ENCODE measurements at regions not wholly inside any gene's neighbourhood (a gene's known extent, or its start where the extent isn't known, plus 50 kb on each side); places are given as distances from the start of the nearest gene placed in this dataset.

DNA sequence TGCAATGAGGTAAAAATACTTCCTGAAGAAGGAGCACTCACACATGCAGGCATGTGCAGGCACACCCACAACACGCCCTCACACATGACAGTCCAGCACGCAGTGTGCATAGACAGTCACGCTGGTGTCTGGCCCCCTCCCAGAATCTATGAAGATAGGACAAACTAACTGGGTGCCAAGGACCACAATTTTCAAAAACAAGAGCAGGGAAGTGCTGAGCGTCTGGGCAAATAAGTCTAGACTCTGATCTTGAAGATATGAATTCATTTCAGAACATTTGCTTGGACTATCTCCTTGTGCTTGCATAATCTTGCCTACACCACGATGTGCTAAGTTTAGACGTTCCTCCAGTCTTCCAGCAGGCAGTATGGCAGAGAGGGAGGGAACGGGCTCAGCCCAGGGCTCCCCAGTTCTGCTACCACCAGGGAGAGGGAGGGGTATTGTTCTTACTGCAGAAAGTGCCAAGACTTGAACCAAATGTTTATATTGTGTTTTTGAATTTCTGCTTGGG is 276.5 kb upstream of the KLF6 start (continued):
- TF ChIP-seq MAX (CRISPR knock-in tag; IDR thresholded peaks at IDR 0.05) (peak; percentile 27; the same call in 1 of the 2 replicates), GATAD2A (IDR thresholded peaks at IDR 0.05) (no peak), PHTF2 (CRISPR knock-in tag; IDR thresholded peaks at IDR 0.05) (no peak), ZNF121 (CRISPR knock-in tag; conservative IDR thresholded peaks at IDR 0.05) (no peak), NFE2L1 (tag; IDR thresholded peaks at IDR 0.05; ENCODE audit: borderline replicate concordance, low read depth) (no peak), YBX1 (IDR thresholded peaks at IDR 0.05) (no peak), NRF1 (conservative IDR thresholded peaks at IDR 0.05 in 1 of 2, IDR thresholded peaks at IDR 0.05 in 1 of 2) (peak; percentile 14 to 31; a peak in 1 of 4 replicates), SNRNP70 (optimal IDR thresholded peaks at IDR 0.05; ENCODE audit: low read depth, low read length) (no peak), MCM2 (IDR thresholded peaks at IDR 0.05; ENCODE audit: low read depth) (no peak), NR2C2 (CRISPR knock-in tag; IDR thresholded peaks at IDR 0.05) (no peak), NR2C2 (tag; IDR thresholded peaks at IDR 0.05) (no peak), REST (IDR thresholded peaks at IDR 0.05; ENCODE audit: borderline replicate concordance) (no peak), REST (CRISPR knock-in tag; IDR thresholded peaks at IDR 0.05; ENCODE audit: low read depth) (no peak), ZFX (CRISPR knock-in tag; IDR thresholded peaks at IDR 0.05) (no peak), ZNF77 (CRISPR knock-in tag; IDR thresholded peaks at IDR 0.05) (no peak), LEF1 (IDR thresholded peaks at IDR 0.05) (no peak), MED1 (CRISPR knock-in tag; IDR thresholded peaks at IDR 0.05; ENCODE audit: borderline replicate concordance) (no peak), FOSL1 (tag; conservative IDR thresholded peaks at IDR 0.05) (no peak), ETV6 (IDR thresholded peaks at IDR 0.05; ENCODE audit: borderline replicate concordance in 1 of 2, low read depth in 2 of 2, low read length in 1 of 2) (no peak), ETV6 (CRISPR knock-in tag; IDR thresholded peaks at IDR 0.05; ENCODE audit: borderline replicate concordance) (no peak), GABPB2 (CRISPR knock-in tag; conservative IDR thresholded peaks at IDR 0.05) (no peak)
- TF ChIP-seq, protein P1, sequence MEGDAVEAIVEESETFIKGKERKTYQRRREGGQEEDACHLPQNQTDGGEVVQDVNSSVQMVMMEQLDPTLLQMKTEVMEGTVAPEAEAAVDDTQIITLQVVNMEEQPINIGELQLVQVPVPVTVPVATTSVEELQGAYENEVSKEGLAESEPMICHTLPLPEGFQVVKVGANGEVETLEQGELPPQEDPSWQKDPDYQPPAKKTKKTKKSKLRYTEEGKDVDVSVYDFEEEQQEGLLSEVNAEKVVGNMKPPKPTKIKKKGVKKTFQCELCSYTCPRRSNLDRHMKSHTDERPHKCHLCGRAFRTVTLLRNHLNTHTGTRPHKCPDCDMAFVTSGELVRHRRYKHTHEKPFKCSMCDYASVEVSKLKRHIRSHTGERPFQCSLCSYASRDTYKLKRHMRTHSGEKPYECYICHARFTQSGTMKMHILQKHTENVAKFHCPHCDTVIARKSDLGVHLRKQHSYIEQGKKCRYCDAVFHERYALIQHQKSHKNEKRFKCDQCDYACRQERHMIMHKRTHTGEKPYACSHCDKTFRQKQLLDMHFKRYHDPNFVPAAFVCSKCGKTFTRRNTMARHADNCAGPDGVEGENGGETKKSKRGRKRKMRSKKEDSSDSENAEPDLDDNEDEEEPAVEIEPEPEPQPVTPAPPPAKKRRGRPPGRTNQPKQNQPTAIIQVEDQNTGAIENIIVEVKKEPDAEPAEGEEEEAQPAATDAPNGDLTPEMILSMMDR (IDR thresholded peaks at IDR 0.05 in 2 of 3, conservative IDR thresholded peaks at IDR 0.05 in 1 of 3; ENCODE audit: insufficient read depth in 2 of 3, low read depth in 1 of 3, low read length in 3 of 3) = no peak

Measured in K562 (cell line).